AG10803 (cell line): ENCODE measurements at regions not wholly inside any gene's neighbourhood (a gene's known extent, or its start where the extent isn't known, plus 50 kb on each side); places are given as distances from the start of the nearest gene placed in this dataset.

Experiments
- DNase-seq: peaks from one replicate; pipeline ENCODE4 v3.0.0; 2010; ENCODE audit warnings: low read depth
- H3K4me3 ChIP-seq: 2 replicates; pipeline ENCODE4 v1.5.1; 2011; ENCODE audit warnings: mild to moderate bottlenecking, low read length, control low read depth
- TF ChIP-seq, protein P1 (sequence below): conservative IDR thresholded peaks from 2 replicates; pipeline ENCODE4 v1.5.1; 2011; ENCODE audit warnings: mild to moderate bottlenecking, low read length, control low read depth, inconsistent platforms

DNA sequence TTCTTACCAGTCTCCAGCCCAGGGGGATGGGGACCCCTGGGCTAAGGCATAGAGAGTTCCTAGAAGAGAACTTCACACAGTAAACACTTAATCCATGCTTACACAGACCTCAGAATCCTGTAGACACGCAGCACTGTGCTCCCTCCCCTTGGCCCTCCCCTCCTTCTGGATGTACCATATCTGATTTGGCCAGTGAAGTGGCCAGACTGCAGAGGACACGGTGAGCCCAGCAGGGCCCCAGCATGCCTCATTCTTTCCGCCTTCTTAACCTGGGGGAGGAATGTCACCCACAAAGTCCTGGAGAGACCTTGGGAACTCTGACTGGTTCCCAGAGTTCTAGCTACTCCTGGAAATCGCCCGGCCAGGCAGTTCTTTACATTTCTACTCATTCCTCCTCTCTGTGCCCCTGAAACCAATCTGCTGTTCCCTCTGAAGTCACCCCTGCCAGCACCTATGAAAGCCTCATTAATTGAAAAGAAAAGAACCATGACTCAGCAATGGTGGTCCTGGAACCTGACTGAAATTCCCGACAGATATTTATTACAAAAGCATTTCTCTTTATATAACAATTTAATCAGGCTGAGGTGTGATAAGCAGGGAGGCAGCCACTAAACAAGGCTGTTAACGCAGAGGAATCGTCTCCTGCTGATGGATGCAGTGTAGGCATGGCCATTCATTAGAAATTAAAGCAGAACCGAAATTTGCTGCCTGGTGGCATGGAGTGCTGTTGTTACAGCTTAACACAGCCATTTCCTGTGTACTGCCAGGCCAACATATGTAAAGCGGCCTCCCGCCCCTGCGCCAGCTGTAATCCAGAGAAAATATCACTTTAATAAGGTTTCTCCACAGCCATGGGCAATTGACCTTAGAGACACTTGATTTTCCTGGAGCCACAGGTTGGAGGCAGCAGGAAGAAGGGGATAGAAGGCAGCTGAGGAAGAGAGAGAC is 74.6 kb upstream of the KCND3 start:
- no peak overlapping the region for H3K4me3 ChIP-seq
- TF ChIP-seq, protein P1, sequence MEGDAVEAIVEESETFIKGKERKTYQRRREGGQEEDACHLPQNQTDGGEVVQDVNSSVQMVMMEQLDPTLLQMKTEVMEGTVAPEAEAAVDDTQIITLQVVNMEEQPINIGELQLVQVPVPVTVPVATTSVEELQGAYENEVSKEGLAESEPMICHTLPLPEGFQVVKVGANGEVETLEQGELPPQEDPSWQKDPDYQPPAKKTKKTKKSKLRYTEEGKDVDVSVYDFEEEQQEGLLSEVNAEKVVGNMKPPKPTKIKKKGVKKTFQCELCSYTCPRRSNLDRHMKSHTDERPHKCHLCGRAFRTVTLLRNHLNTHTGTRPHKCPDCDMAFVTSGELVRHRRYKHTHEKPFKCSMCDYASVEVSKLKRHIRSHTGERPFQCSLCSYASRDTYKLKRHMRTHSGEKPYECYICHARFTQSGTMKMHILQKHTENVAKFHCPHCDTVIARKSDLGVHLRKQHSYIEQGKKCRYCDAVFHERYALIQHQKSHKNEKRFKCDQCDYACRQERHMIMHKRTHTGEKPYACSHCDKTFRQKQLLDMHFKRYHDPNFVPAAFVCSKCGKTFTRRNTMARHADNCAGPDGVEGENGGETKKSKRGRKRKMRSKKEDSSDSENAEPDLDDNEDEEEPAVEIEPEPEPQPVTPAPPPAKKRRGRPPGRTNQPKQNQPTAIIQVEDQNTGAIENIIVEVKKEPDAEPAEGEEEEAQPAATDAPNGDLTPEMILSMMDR = no peak
- DNase-seq = no peak

DNA sequence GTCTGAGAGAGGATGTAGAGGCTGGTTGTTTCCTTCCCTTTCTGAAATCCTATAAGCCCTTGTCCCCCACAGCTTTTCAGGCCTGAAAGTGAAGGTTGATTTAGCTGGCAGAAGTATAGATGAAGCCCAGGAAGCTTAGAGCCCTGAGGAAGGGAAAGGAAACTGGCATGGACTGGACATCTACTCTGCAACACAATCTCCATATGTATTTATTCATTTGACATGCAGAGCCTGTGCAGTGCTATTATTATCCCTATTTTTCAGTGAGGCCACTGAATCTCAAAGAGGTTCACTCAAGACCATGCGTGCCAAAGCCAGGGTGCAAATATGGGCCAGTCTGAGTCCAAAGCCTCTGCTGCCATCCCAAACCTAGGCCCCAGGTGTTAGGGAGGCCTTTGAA is 78.5 kb upstream of the KCND3 start:
- TF ChIP-seq, protein P1 = no peak
- no peak overlapping the region for H3K4me3 ChIP-seq
- no peak for DNase-seq

GRCh38 chr1:112070677-112071076 is 81.2 kb upstream of the KCND3 start:
- no peak for DNase-seq
- TF ChIP-seq, protein P1 = no peak
- H3K4me3 ChIP-seq = no peak overlapping the region

GRCh38 chr1:112074711-112075110 is 85.2 kb upstream of the KCND3 start:
- no peak overlapping the region for H3K4me3 ChIP-seq
- TF ChIP-seq, protein P1 = no peak
- DNase-seq = no peak

DNA sequence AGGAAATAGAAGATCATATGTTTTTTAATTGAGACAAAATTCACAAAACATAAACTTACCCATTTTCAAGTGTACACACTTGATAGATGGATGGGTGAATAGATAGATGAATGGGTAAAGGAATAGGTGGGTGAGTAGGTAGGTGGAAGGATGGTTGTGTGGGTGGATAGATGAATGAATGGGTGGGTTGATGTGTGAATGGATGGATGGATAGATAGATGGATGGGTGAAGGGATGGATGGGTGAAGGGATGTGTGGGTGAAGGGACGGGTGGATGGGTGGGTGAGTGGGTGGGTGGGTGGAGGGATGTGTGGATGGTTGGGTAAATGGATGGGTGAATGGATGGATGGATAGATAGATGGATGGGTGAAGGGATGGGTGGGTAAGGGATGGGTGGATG is 86.1 kb upstream of the KCND3 start:
- TF ChIP-seq, protein P1 = no peak
- DNase-seq = no peak
- no peak overlapping the region for H3K4me3 ChIP-seq

DNA sequence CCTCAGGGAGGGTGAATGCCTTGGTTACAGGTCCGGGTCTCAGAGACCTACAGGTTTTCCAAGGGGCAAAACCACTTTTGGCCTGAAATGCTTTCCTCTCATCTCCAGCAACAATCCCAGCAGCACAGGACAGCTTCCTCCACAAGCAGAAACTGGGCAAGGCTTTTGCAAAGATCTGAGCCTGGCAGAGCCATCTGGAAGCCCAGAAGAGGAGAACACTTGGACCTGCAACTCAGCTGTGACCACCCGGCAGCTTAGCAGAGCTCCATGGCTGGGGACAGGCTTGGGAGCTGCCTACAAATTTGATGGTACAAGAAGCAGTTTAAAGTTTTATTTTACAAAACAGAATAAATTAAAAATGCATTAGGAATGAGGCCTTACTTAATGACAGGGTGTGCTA is 90.0 kb upstream of the KCND3 start:
- H3K4me3 ChIP-seq = no peak overlapping the region
- no peak for DNase-seq
- TF ChIP-seq, protein P1 = no peak

GRCh38 chr1:112083487-112083886 is 94.0 kb upstream of the KCND3 start:
- TF ChIP-seq, protein P1 = no peak
- peak; percentile 12 for DNase-seq

More at GRCh38 chr1:112083487-112083886, 94.0 kb upstream of the KCND3 start:
- no peak overlapping the region for H3K4me3 ChIP-seq
